BE2C (cell line): ENCODE measurements at regions not wholly inside any gene's neighbourhood (a gene's known extent, or its start where the extent isn't known, plus 50 kb on each side); places are given as distances from the start of the nearest gene placed in this dataset.

Source experiments
- DNase-seq: peaks from one replicate; pipeline ENCODE4 v3.0.0-alpha.2; 2020
- H3K27me3 ChIP-seq: fragments of 250-450 bp; sonication (Bioruptor Pico); 2 replicates; pipeline ENCODE4 v1.5.1; 2020; ENCODE audit warnings: mild to moderate bottlenecking
- H3K36me3 ChIP-seq: fragments of 250-450 bp; sonication (Bioruptor Pico); 2 replicates; pipeline ENCODE4 v1.5.1; 2020; ENCODE audit warnings: mild to moderate bottlenecking
- H3K4me1 ChIP-seq: fragments of 250-450 bp; sonication (Bioruptor Pico); 2 replicates; pipeline ENCODE4 v1.5.1; 2020
- H3K4me3 ChIP-seq: 2 replicates; pipeline ENCODE4 v1.5.1; 2011; ENCODE audit warnings: low read depth, low read length
- H3K9me3 ChIP-seq: fragments of 250-450 bp; sonication (Bioruptor Pico); 2 replicates; pipeline ENCODE4 v1.5.1; 2020
- TF ChIP-seq, protein P1 (sequence below): IDR thresholded peaks from 2 replicates; pipeline ENCODE4 v1.5.1; 2012; ENCODE audit warnings: mild to moderate bottlenecking, low read depth, low read length

DNA sequence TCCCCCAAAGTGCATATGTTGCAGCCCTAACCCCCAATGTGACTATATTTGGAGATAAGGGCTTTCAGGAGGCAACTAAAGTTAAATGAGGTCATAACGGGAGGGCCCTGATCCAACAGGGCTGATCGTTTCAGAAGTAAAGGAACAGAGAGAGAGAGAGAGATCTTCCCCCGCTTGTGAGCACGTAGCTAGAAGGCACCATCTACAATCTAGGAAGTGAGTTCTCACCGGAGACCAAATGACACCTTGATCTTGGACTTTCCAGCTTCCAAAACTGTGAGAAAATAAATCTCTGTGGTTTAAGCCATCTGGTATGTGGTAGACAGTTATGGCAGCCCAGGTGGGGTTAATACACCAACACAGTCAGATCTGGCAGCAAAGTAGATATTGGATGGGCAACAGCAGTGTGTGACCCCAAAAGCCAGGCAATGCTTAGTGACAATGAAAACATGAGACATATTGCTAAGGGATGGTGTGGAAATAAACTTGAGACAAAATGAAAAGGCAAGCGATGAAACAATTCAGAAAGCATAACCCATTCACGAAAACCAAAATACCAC is 147.2 kb upstream of the GSC start:
- Histone ChIP-seq H3K4me3 (no peak overlapping the region), H3K36me3 (no peaks in the 10 kb centered on the region), H3K9me3 (no peaks in the 10 kb centered on the region), H3K27me3 (peaks cover 22% of the 10 kb centered on the region), H3K4me1 (no peaks in the 10 kb centered on the region)
- DNase-seq: no peak
- TF ChIP-seq, protein P1, sequence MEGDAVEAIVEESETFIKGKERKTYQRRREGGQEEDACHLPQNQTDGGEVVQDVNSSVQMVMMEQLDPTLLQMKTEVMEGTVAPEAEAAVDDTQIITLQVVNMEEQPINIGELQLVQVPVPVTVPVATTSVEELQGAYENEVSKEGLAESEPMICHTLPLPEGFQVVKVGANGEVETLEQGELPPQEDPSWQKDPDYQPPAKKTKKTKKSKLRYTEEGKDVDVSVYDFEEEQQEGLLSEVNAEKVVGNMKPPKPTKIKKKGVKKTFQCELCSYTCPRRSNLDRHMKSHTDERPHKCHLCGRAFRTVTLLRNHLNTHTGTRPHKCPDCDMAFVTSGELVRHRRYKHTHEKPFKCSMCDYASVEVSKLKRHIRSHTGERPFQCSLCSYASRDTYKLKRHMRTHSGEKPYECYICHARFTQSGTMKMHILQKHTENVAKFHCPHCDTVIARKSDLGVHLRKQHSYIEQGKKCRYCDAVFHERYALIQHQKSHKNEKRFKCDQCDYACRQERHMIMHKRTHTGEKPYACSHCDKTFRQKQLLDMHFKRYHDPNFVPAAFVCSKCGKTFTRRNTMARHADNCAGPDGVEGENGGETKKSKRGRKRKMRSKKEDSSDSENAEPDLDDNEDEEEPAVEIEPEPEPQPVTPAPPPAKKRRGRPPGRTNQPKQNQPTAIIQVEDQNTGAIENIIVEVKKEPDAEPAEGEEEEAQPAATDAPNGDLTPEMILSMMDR: no peak

DNA sequence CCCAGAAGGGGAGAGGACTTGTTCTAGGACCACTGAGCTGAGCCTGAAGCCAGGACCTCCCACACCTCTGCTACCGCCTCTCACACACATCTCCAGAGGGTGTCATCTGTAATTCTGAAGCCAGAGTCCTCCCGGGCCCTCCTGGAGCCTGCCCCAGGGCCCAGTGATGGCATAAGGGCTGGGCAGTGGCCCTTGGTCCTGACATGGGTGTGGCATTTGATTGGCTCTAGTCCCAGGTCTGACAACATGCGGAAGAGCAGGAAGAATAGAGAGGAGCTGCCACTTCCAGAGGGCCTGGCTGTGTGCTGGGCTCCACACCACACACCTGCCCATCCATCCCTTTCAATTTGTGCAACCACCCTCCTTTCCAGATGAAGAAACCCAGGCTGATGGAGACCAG is 144.3 kb upstream of the GSC start:
- no peak for DNase-seq
- no peaks in the 10 kb centered on the region for H3K9me3 ChIP-seq
- no peak overlapping the region for H3K4me3 ChIP-seq
- H3K4me1 ChIP-seq: no peaks in the 10 kb centered on the region
- TF ChIP-seq, protein P1: no peak
- peaks cover 50% of the 10 kb centered on the region for H3K27me3 ChIP-seq
- no peaks in the 10 kb centered on the region for H3K36me3 ChIP-seq

DNA sequence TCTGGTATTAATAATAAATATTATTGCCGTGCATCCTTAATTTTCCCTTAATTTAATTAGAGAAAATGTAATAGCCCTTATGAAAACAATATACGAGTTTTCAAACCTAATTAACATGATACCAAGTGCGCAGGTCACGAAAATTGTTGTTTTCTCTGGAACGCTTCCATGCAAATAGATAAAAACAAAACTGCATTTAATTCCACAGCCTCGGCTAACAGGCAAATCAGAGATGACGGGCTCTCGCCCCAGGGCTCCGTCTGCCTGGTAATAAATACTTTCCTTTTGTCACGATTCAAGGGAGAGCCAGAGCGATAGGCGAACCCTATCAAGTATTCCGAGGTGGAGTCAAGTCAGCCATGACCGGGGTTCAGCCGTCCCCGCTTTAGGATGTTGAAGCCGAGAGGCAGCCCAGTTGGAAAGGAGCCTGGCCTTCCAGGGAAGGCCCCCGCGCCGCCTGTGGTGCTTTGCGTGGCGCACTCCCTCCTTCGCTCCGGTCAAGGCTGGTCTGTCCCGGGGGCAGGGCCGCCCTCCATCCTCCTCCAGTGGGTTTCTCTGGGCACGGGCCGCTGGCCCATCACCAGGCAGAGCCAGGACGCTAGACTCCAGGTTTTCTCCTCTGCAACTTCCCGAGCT is 137.8 kb upstream of the GSC start:
- peaks cover 89% of the 10 kb centered on the region for H3K27me3 ChIP-seq
- TF ChIP-seq, protein P1: no peak
- peak; percentile 58 for DNase-seq
- H3K4me1 ChIP-seq: no peaks in the 10 kb centered on the region
- peak overlapping the region; percentile 30 for H3K4me3 ChIP-seq
- no peaks in the 10 kb centered on the region for H3K9me3 ChIP-seq
- H3K36me3 ChIP-seq: no peaks in the 10 kb centered on the region

DNA sequence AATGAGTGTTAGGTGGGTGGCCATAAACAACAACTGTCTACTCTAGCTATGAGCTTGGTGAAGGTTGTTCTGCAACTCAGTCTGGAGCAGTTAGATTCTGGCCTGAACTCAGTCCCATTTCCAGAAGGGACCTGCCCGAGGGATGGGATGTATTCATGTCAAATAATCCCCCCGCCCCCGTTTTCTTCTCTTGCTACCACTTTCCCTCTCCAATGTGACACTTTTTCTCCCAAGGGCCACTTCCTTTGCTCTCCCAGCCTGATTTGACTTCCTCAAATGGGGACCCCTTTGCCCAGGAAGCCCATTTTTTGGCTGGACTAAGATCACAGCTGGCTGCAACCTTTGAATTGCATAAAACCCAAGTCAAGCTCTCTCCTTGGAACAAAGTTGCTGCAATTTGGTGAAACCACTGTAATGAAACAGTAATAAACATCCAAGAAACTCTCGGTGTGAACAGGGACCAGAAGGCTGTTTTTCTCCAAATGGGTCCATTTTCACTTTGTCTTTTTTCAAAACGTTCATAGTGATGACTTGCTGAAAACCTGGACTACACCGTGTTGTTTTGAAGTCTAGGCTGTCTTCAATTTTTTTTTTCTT is 137.2 kb upstream of the GSC start:
- TF ChIP-seq, protein P1: no peak
- Histone ChIP-seq H3K9me3 (no peaks in the 10 kb centered on the region), H3K4me1 (no peaks in the 10 kb centered on the region), H3K27me3 (peaks cover 90% of the 10 kb centered on the region), H3K36me3 (no peaks in the 10 kb centered on the region), H3K4me3 (no peak overlapping the region)
- DNase-seq: no peak

DNA sequence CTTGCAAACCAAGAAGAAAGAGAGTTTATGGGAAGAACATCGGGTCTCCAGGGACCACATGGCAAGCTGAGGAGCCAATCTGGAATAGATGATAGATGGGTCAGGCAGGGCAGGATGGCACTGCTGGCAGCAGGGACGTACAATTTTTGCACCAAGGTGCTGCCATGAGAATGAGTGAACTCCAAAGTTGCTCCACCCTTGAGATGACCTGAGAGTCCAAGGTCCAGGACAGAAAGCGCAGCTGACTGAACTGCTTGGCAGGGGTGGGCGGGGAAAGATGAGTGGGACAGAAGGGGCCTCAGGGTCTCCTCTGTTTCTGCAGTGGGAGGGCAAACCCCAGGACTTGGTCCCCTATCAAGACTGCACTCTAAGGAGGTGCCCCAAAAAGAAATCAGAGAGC is 136.7 kb upstream of the GSC start:
- no peaks in the 10 kb centered on the region for H3K4me1 ChIP-seq
- peaks cover 87% of the 10 kb centered on the region for H3K27me3 ChIP-seq
- H3K4me3 ChIP-seq: no peak overlapping the region
- DNase-seq: no peak
- TF ChIP-seq, protein P1: no peak
- no peaks in the 10 kb centered on the region for H3K36me3 ChIP-seq
- H3K9me3 ChIP-seq: no peaks in the 10 kb centered on the region

DNA sequence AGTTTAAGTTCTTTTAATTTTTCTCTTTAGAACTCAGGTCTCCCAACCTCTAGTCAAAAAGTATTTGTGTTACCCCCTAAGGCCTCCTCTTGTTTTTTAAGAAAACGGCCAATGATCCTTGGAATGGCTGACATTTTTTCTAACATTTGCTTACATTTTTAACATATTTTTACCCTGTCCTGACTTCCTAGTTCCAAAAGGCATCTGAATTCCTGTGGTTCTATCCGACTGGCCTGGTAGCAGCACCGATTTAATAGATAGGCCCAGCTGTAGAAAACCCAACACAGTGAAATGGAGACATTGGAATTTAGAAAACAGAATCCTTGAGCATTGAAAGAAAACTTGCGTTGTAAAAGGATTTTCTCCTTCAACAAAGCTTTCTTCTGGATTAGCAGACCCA is 134.7 kb upstream of the GSC start:
- TF ChIP-seq, protein P1: no peak
- Histone ChIP-seq H3K9me3 (no peaks in the 10 kb centered on the region), H3K4me1 (no peaks in the 10 kb centered on the region), H3K4me3 (no peak overlapping the region), H3K36me3 (no peaks in the 10 kb centered on the region), H3K27me3 (peaks cover 82% of the 10 kb centered on the region)
- no peak for DNase-seq
